HUES48 (cell line): ENCODE measurements at regions not wholly inside any gene's neighbourhood (a gene's known extent, or its start where the extent isn't known, plus 50 kb on each side); places are given as distances from the start of the nearest gene placed in this dataset.

Experiments used
- H3K27ac ChIP-seq: one replicate; pipeline ENCODE4 v1.7.0; 2013; ENCODE audit warnings: low read depth, low read length, inconsistent platforms
- H3K27me3 ChIP-seq: 2 replicates; pipeline ENCODE4 v1.6.1; 2013; ENCODE audit warnings: mild to moderate bottlenecking, low read length; ENCODE audit not compliant: control insufficient read depth, insufficient read depth
- H3K36me3 ChIP-seq: 2 replicates; pipeline ENCODE4 v1.6.1; 2013; ENCODE audit warnings: low read length; ENCODE audit not compliant: control insufficient read depth, insufficient read depth
- H3K4me1 ChIP-seq: 2 replicates; pipeline ENCODE4 v1.6.1; 2013; ENCODE audit warnings: mild to moderate bottlenecking, low read length; ENCODE audit not compliant: control insufficient read depth, insufficient read depth
- H3K4me3 ChIP-seq: 2 replicates; pipeline ENCODE4 v1.5.1; 2013; ENCODE audit warnings: mild to moderate bottlenecking, low read depth, low read length
- H3K9ac ChIP-seq: 2 replicates; pipeline ENCODE4 v1.6.1; 2013; ENCODE audit warnings: mild to moderate bottlenecking, low read depth, low read length, moderate library complexity
- H3K9me3 ChIP-seq: 2 replicates; pipeline ENCODE4 v1.6.1; 2013; ENCODE audit warnings: low read length; ENCODE audit not compliant: control insufficient read depth, insufficient read depth

DNA sequence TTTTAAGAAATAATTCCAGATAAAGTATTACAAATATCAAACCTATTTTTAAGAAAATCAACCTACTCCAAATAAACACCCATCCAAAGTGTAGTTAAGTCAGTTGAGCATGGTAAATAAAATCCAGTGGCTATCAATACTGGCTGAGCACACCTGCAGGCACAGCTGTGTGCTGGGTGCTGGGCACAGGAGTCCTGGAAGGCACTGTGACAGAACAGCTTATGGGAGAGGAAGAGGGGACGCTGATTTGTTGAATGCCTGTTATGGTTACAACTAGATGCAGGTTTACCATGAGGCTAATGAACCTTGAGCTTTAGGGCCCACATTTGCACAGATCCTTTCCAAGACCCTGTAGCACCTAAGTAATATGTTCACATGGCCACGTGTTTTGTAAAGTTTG is 202.7 kb downstream of the MTX2 start:
- Histone ChIP-seq H3K4me3 (no peak overlapping the region), H3K36me3 (no peaks in the 10 kb centered on the region), H3K27ac (no peak overlapping the region), H3K27me3 (no peaks in the 10 kb centered on the region), H3K9me3 (no peaks in the 10 kb centered on the region), H3K9ac (no peak overlapping the region), H3K4me1 (peaks cover 9% of the 10 kb centered on the region)

DNA sequence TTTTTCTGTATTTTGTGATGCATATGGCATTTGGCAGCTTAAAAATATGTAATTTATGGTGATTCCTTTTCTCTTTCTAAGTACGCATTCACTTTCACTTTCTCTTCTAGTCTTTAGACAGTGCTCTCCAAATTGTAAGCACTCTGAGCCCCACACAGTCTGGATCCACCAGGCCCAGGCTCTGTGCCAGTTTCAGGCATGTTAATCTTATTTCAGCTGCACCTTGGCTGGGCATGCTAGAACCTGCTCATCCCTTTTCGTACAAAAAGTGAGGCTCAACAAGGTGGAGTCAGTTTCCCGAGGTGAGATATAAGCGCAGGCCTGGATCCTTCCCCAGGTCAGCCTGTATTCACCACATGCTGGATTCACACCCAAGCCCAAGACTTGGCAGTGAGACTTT is 203.9 kb downstream of the MTX2 start:
- Histone ChIP-seq H3K27me3 (no peaks in the 10 kb centered on the region), H3K9me3 (no peaks in the 10 kb centered on the region), H3K4me3 (no peak overlapping the region), H3K4me1 (peaks cover 4% of the 10 kb centered on the region; the same call in 1 of the 2 replicates), H3K9ac (no peak overlapping the region), H3K36me3 (no peaks in the 10 kb centered on the region), H3K27ac (no peak overlapping the region)

DNA sequence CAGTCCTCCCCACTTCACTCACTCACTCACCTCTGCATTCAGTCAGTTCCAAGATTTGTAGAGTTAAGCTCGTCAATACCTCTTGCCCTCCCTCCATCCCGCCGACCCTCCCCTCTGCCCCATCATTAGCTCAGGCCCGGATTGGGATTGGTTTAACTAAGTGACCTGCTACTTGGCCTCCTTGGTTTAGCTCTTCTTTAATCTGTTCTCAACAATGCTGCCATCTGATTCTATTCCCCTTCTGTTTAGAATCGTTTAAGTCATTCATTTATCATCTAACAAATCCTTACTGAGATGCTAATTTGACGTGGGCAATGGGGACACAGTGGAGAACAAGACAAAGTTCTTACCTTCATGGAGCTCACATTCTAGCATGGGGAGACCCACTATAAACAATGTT is 204.6 kb downstream of the MTX2 start:
- Histone ChIP-seq H3K9ac (no peak overlapping the region), H3K27me3 (no peaks in the 10 kb centered on the region), H3K9me3 (no peaks in the 10 kb centered on the region)

DNA sequence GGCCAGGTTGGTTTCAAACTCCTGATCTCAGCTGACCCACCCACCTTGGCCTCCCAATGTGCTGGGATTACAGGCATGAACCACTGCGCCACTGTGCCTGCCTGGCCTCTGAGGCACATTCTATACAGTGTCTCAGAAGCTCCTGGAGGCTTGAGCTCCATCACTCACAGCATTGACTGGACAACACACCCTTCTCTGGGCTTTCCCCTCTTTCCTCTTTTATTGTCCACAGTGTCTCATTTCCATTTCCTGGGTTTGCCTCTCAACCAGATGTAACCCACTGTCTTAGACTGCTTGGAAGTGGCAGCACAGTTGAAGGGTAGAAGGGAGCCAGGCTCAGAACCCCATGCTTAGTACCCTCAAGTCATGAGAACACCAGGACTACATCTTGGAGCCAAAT is 208.1 kb downstream of the MTX2 start:
- Histone ChIP-seq H3K36me3 (no peaks in the 10 kb centered on the region), H3K9me3 (no peaks in the 10 kb centered on the region), H3K9ac (no peak overlapping the region), H3K27ac (no peak overlapping the region), H3K4me1 (no peaks in the 10 kb centered on the region), H3K27me3 (no peaks in the 10 kb centered on the region), H3K4me3 (no peak overlapping the region)

More for the DNA sequence above, 204.6 kb downstream of the MTX2 start:
- Histone ChIP-seq H3K36me3 (no peaks in the 10 kb centered on the region), H3K27ac (no peak overlapping the region), H3K4me1 (peaks cover 3% of the 10 kb centered on the region; the same call in 1 of the 2 replicates), H3K4me3 (no peak overlapping the region)

DNA sequence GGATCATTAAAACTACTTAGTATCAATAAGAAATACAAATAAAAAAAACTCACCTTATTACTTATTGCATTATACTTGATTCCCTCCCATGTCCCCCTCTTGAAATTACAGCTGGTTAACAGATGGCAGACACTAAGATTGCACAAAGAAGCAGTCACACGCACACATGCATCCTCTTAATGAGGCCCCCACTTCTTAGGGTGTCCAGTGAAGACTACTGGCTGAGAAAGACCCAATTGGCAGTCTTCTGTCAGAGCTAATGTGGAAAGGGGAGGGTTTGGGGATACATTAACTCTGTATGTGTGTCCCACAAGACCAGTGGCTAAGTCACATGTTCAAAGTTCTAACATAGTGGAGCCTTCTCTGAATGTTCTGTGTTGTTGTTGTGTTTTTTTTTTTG is 210.7 kb downstream of the MTX2 start:
- H3K36me3 ChIP-seq, result no peaks in the 10 kb centered on the region
- no peak overlapping the region for H3K27ac ChIP-seq
- no peak overlapping the region for H3K9ac ChIP-seq
- no peaks in the 10 kb centered on the region for H3K4me1 ChIP-seq
- no peak overlapping the region for H3K4me3 ChIP-seq
- no peaks in the 10 kb centered on the region for H3K27me3 ChIP-seq
- H3K9me3 ChIP-seq, result no peaks in the 10 kb centered on the region

DNA sequence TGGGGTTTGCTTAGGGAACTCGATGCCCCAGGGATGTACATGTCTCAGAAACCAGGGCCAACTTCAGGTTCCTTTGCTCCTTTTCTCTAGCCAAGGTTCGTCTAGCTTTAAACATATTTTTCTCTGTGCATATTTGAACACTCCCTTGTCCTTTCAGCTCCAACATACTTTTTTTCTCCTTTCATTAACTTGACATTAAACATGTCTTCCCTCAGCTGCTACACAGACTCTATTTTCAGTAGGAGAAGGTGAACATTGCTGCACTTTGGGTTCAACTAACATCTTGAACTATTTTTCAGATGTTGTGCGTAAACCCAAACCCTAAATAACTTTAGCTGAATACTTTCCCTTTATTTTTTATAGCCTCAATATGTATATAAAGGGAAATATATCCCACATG is 212.9 kb downstream of the MTX2 start:
- Histone ChIP-seq H3K27ac (no peak overlapping the region), H3K9ac (no peak overlapping the region), H3K9me3 (no peaks in the 10 kb centered on the region), H3K4me3 (no peak overlapping the region), H3K27me3 (no peaks in the 10 kb centered on the region), H3K4me1 (no peaks in the 10 kb centered on the region), H3K36me3 (no peaks in the 10 kb centered on the region)

DNA sequence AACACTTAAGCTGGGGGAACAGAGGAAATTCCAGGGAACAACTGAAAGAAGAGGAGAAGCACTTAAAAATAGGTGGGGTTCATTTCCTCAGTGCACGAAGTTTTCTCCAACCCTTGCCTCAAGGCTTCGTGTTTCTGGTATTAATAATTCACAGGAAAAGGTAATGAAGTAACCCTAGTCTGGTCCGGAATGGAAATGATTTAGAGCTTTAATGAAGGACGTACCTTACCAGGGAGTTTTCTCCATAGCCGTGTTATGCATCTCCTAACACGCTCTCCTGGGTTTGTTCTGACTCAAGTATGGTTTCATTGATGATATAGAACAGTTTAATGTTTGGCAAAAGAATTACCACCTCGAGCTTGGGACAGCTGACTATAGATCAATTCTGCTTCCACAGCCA is 214.2 kb downstream of the MTX2 start:
- H3K27ac ChIP-seq, result no peak overlapping the region
- no peaks in the 10 kb centered on the region for H3K4me1 ChIP-seq

DNA sequence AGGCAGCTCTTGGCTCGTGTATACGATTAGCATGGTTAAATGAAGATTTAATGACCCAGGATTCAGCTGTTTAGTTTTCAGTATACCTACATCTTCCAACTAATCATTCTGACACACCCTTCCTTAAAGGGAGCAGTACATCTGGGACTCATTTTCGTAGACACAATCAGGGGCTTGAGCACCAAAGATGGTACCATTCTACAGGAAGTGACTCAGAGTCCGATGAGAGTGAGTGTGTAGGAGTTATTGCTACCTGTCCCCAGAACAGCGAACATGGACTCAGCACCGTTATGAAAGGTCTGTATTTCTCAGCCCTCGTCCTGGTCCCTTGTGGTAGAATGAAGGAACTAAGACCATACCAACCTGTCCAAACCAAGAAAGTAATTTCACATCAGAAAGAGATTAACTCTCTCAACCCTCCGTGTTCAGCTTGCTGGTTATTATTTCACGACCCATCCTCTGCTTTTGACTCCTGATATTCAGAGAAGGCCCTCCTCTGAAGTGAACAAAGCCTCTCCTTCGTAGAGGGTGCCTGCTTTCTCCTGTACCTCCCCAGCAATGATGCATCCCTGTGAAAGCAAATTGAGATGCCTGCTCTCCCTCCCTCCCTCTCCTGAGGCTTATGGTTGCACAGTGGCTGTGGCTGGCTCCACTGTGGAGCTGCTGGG is 214.8 kb downstream of the MTX2 start:
- Histone ChIP-seq H3K9me3 (no peaks in the 10 kb centered on the region), H3K36me3 (no peaks in the 10 kb centered on the region), H3K27ac (no peak overlapping the region), H3K27me3 (peaks cover 11% of the 10 kb centered on the region), H3K4me1 (no peaks in the 10 kb centered on the region), H3K4me3 (no peak overlapping the region), H3K9ac (no peak overlapping the region)

More for the DNA sequence above, 214.2 kb downstream of the MTX2 start:
- Histone ChIP-seq H3K36me3 (no peaks in the 10 kb centered on the region), H3K4me3 (no peak overlapping the region), H3K9ac (no peak overlapping the region), H3K9me3 (no peaks in the 10 kb centered on the region), H3K27me3 (peaks cover 6% of the 10 kb centered on the region; the same call in 1 of the 2 replicates)

DNA sequence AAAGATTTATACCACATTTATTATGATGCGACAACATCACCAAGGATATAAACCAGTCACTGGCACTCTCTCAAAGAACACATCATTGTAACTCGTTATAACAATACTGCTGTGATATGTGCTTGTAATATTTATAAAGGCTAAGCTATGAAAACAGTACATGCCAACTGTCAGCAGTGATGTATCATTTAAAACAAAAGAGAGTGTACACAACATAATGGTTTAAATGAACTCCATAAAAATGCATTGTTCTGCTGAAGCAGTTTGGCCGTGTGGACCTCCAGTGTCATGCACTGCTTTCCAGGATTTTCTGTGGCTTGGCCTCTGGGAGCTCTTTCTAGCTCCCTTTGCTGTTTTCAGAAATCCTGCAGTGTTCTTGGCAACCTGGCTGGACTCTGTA is 215.6 kb downstream of the MTX2 start:
- H3K9ac ChIP-seq, result no peak overlapping the region

DNA sequence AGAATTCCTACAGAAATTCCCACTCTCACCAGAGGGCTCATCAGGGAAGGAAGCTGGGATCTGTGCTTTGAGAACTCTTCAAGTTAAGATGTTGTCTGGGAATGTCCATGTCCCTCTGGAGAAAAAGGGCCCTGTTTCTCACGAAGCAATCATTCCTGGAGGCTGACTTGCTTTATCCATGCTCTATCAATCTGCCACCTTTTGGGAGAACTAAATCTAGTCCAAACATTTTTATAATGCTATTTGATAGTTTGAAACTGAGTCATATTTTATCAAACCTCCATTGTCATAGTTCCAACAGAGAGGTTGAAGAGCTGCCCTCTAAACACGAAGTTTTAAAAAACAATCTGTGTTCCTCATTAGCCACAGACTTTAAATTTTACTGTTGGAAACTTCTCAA is 219.2 kb downstream of the MTX2 start:
- Histone ChIP-seq H3K9ac (no peak overlapping the region), H3K9me3 (no peaks in the 10 kb centered on the region), H3K27me3 (peaks cover 42% of the 10 kb centered on the region), H3K27ac (no peak overlapping the region), H3K4me1 (peaks cover 14% of the 10 kb centered on the region), H3K4me3 (no peak overlapping the region), H3K36me3 (no peaks in the 10 kb centered on the region)

More for the DNA sequence above, 215.6 kb downstream of the MTX2 start:
- Histone ChIP-seq H3K4me1 (peaks cover 3% of the 10 kb centered on the region; the same call in 1 of the 2 replicates), H3K27me3 (peaks cover 20% of the 10 kb centered on the region), H3K9me3 (no peaks in the 10 kb centered on the region), H3K36me3 (no peaks in the 10 kb centered on the region), H3K4me3 (no peak overlapping the region), H3K27ac (no peak overlapping the region)

DNA sequence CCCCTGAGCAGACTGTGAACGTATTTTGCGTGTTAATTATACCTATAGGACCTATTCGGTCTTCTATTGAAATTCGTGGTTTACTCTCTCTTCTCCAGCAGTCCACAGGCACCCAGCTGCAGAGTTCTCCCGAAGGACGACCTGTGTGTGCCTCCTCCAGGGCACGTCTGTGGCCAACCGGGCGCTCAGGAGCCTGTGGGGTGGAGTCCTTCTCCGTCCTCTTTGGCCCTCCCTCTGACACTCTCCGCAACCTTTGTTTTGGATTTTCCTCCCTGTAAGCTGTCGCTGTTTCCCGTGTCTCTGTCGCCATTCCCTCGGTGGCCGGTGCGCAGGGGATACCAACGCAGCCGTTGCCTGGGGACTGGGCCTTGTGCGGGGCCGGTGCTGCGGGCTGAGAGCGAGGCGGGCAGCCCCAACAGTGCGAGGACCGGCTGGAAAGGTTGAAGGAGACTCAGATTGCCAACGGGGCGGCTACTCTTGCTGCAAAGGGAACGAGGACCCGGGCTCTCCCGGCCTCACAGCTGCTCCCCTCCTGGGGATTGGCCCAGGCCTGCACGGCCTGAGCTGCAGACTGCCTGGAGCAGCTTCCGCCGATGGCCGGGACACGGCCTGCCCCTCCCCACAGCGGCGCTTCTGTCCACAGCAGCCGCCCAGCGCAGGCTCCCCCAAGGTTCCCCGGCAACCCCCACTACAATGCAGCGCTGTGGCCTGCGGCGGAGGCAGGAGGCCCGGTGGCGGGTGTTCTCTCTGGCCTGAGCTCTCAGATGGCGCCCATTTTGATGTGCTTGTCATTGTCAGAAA is 221.0 kb downstream of the MTX2 start:
- Histone ChIP-seq H3K9me3 (no peaks in the 10 kb centered on the region), H3K27me3 (peaks cover 42% of the 10 kb centered on the region), H3K9ac (no peak overlapping the region), H3K4me3 (peak overlapping the region; percentile 39; the same call in 1 of the 2 replicates), H3K27ac (no peak overlapping the region), H3K36me3 (no peaks in the 10 kb centered on the region), H3K4me1 (peaks cover 14% of the 10 kb centered on the region)
